Panc1 (cell line): ENCODE measurements at regions not wholly inside any gene's neighbourhood (a gene's known extent, or its start where the extent isn't known, plus 50 kb on each side); places are given as distances from the start of the nearest gene placed in this dataset.

ENCODE experiments used
- ATAC-seq: fragments of 200-7000 bp; cut with Tn5 transposase; 2 replicates; pipeline ENCODE4 v1.9.1; 2020; ENCODE audit warnings: mild to moderate bottlenecking, moderate library complexity
- BruUV-seq: library from RNA; stranded (reverse); fragments of 400-500 nt; replicated peaks from 2 replicates; lab custom pipeline; 2021; lab: Mats Ljungman, UMichigan
- CTCF ChIA-PET: fragments of 300-600 bp; sonication (Branson Sonifier 250); formaldehyde crosslinking; loops from one replicate; lab custom pipeline; 2022; ENCODE audit warnings: antibody characterized with exemption; lab: Charles Lee
- POLR2A ChIA-PET: fragments of 300-600 bp; sonication (Branson Sonifier 250); formaldehyde crosslinking; loops from one replicate; lab custom pipeline; 2022; ENCODE audit warnings: antibody characterized with exemption; lab: Charles Lee
- DNase-seq: peaks from one replicate; pipeline ENCODE4 v3.0.0-alpha.2; 2010; ENCODE audit warnings: low read depth, low spot score
- H3K27ac ChIP-seq: 2 replicates; pipeline ENCODE4 v1.5.1; 2011; ENCODE audit warnings: mild to moderate bottlenecking, low read length, inconsistent platforms
- H3K27me3 ChIP-seq: fragments of 200-500 bp; sonication (Bioruptor generic); 2 replicates; pipeline ENCODE4 v1.6.0; 2014; ENCODE audit warnings: low read length, inconsistent platforms; ENCODE audit not compliant: control insufficient read depth, insufficient read depth
- H3K36me3 ChIP-seq: fragments of 200-500 bp; sonication (Bioruptor generic); 2 replicates; pipeline ENCODE4 v1.5.1; 2014; ENCODE audit warnings: inconsistent platforms, mild to moderate bottlenecking, low read length, moderate library complexity; ENCODE audit not compliant: control insufficient read depth, insufficient read depth
- H3K4me1 ChIP-seq: 2 replicates; pipeline ENCODE4 v1.5.1; 2011; ENCODE audit warnings: inconsistent platforms, mild to moderate bottlenecking, low read length, moderate library complexity; ENCODE audit not compliant: control insufficient read depth, insufficient read depth
- H3K4me3 ChIP-seq, 2 experiments: 2 replicates each; pipeline ENCODE4 v1.5.1; 2011 to 2012; ENCODE audit warnings: low read depth in 2 of 2, low read length in 2 of 2, mild to moderate bottlenecking in 2 of 2, inconsistent platforms in 1 of 2, moderate library complexity in 1 of 2
- H3K9me3 ChIP-seq: fragments of 200-500 bp; sonication (Bioruptor generic); 2 replicates; pipeline ENCODE4 v1.5.1; 2014; ENCODE audit warnings: low read depth, mild to moderate bottlenecking, inconsistent platforms, low read length, moderate library complexity; ENCODE audit not compliant: control insufficient read depth, insufficient read depth
- CTCF ChIP-seq: fragments of 450-650 bp; IDR thresholded peaks from 2 replicates; pipeline ENCODE4 v1.5.1; 2017; ENCODE audit warnings: mild to moderate bottlenecking
- POLR2AphosphoS5 ChIP-seq: IDR thresholded peaks from 2 replicates; pipeline ENCODE4 v1.6.1; 2012; ENCODE audit warnings: mild to moderate bottlenecking, low read depth, low read length, moderate library complexity
- REST ChIP-seq, 2 experiments: IDR thresholded peaks; 2 replicates each; pipeline ENCODE4 v1.6.1; 2011 to 2012; ENCODE audit warnings: low read depth in 2 of 2, control low read depth in 1 of 2, low read length in 1 of 2, mild to moderate bottlenecking in 1 of 2, moderate library complexity in 1 of 2; ENCODE audit not compliant: insufficient read depth in 1 of 2
- SIN3A ChIP-seq: IDR thresholded peaks from 2 replicates; pipeline ENCODE4 v1.6.1; 2012; ENCODE audit warnings: low read depth, mild to moderate bottlenecking, low read length, moderate library complexity, borderline replicate concordance; ENCODE audit not compliant: insufficient read depth
- TCF7L2 ChIP-seq: IDR thresholded peaks from 2 replicates; pipeline ENCODE4 v1.6.1; 2011; ENCODE audit warnings: mild to moderate bottlenecking, low read depth, low read length, inconsistent platforms
- in situ Hi-C: cut with HindIII; loops from 2 replicates; pipeline ENCODE4 v1.10.0; 2016; ENCODE audit warnings: low sequenced_read_pairs, low pct_unique_long_range_greater_than_20kb
- intact Hi-C: fragments of 100-400 bp; cut with micrococcal nuclease; formaldehyde crosslinking; loops from one replicate; pipeline ENCODE4 v1.10.0; 2022; ENCODE audit not compliant: unreplicated experiment

GRCh38 chr10:129184196-129184595, 282.8 kb upstream of the MGMT start:
- CTCF ChIA-PET: no interaction called here
- DNase-seq: no peak
- no peak overlapping the region for H3K4me3 ChIP-seq
- POLR2A ChIA-PET: no interaction called here
- H3K4me1 ChIP-seq: no peaks in the 10 kb centered on the region
- intact Hi-C loops (no loop called here), in situ Hi-C loops (no loop called here)
- H3K27me3 ChIP-seq: peaks cover 2% of the 10 kb centered on the region
- H3K9me3 ChIP-seq: no peaks in the 10 kb centered on the region
- H3K27ac ChIP-seq: no peak overlapping the region
- ATAC-seq: no peak
- BruUV-seq: no TSS peak
- TF ChIP-seq SIN3A (no peak), CTCF (no peak), POLR2AphosphoS5 (no peak), REST (IDR thresholded peaks at IDR 0.05; ENCODE audit: insufficient read depth in 1 of 2, low read depth in 2 of 2, low read length in 1 of 2) (no peak), TCF7L2 (no peak)
- no peaks in the 10 kb centered on the region for H3K36me3 ChIP-seq

GRCh38 chr10:129187331-129187730, 279.7 kb upstream of the MGMT start:
- Histone ChIP-seq H3K9me3 (no peaks in the 10 kb centered on the region), H3K36me3 (no peaks in the 10 kb centered on the region), H3K4me1 (no peaks in the 10 kb centered on the region), H3K27me3 (peaks cover 2% of the 10 kb centered on the region; the same call in 1 of the 2 replicates), H3K4me3 (no peak overlapping the region), H3K27ac (no peak overlapping the region)
- no peak for DNase-seq
- POLR2A ChIA-PET: no interaction called here
- intact Hi-C loops: no loop called here
- ATAC-seq: no peak
- no peak for TF ChIP-seq REST (IDR thresholded peaks at IDR 0.05; ENCODE audit: insufficient read depth in 1 of 2, low read depth in 2 of 2, low read length in 1 of 2)
- CTCF ChIA-PET: no interaction called here
- no TSS peak for BruUV-seq
- in situ Hi-C loops: no loop called here
